ENCODE measurements at regions not wholly inside any gene's neighbourhood (a gene's known extent, or its start where the extent isn't known, plus 50 kb on each side); places are given as distances from the start of the nearest gene placed in this dataset.

DNA sequence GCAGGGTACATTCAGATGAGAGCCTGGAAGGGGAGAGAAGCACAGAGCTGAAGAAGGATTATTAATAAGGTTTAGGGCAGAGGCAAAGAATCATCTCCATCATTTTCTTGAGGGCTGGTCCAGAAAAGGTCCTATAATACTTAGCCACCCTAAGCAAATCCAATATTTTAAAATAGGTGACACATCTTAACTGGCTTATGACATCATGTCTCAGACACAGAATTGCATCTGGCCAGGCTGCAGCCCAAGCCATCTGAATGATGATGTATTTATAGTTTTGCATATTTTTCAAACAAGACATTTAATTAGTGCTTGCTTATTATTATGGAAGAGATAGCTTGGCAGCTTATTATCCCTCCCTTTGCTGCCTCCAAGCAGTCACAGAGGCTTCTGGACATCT lies 571.3 kb downstream of the SUCLG1 start:
- no peak for ATAC-seq
- no peak overlapping the region for H3K4me3 ChIP-seq
- TF ChIP-seq TBL1XR1 (IDR thresholded peaks at IDR 0.05; ENCODE audit: low read depth, low read length) = no peak
- TF ChIP-seq SUZ12 (IDR thresholded peaks at IDR 0.05; ENCODE audit: unreplicated experiment) = no peak
- no peak for TF ChIP-seq TARDBP (IDR thresholded peaks at IDR 0.05; ENCODE audit: borderline replicate concordance)
- no peak for TF ChIP-seq MYC (IDR thresholded peaks at IDR 0.05; ENCODE audit: insufficient read depth, insufficient read length, insufficient replicate concordance, low read length, severe bottlenecking)
- no peak for TF ChIP-seq JUND (IDR thresholded peaks at IDR 0.05; ENCODE audit: low read depth, low read length)
- TF ChIP-seq NRF1 (conservative IDR thresholded peaks at IDR 0.05; ENCODE audit: low read depth, low read length) = no peak
- TF ChIP-seq, protein P1, sequence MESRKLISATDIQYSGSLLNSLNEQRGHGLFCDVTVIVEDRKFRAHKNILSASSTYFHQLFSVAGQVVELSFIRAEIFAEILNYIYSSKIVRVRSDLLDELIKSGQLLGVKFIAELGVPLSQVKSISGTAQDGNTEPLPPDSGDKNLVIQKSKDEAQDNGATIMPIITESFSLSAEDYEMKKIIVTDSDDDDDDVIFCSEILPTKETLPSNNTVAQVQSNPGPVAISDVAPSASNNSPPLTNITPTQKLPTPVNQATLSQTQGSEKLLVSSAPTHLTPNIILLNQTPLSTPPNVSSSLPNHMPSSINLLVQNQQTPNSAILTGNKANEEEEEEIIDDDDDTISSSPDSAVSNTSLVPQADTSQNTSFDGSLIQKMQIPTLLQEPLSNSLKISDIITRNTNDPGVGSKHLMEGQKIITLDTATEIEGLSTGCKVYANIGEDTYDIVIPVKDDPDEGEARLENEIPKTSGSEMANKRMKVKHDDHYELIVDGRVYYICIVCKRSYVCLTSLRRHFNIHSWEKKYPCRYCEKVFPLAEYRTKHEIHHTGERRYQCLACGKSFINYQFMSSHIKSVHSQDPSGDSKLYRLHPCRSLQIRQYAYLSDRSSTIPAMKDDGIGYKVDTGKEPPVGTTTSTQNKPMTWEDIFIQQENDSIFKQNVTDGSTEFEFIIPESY (IDR thresholded peaks at IDR 0.05) = no peak
- no peak for TF ChIP-seq ESRRA (IDR thresholded peaks at IDR 0.05; ENCODE audit: low read length)
- TF ChIP-seq STAT1 (conservative IDR thresholded peaks at IDR 0.05) = no peak
- TF ChIP-seq ZNF274 (IDR thresholded peaks at IDR 0.05; ENCODE audit: insufficient read depth, insufficient read length) = no peak
- TF ChIP-seq TCF3 (IDR thresholded peaks at IDR 0.05; ENCODE audit: borderline replicate concordance, insufficient read depth, low read depth, low read length) = no peak
- no peak for TF ChIP-seq EZH2 (IDR thresholded peaks at IDR 0.05; ENCODE audit: borderline replicate concordance, control insufficient read depth, low read depth, low read length)
- TF ChIP-seq DPF2 (IDR thresholded peaks at IDR 0.05) = no peak
- TF ChIP-seq SPI1 (IDR thresholded peaks at IDR 0.05; ENCODE audit: borderline replicate concordance, insufficient read depth, low read depth, low read length) = no peak

More for the DNA sequence above, 571.3 kb downstream of the SUCLG1 start:
- Histone ChIP-seq H3K36me3 (ENCODE audit: control insufficient read depth in 2 of 2, insufficient read depth in 2 of 2, low read length in 1 of 2) (no peaks in the 10 kb centered on the region), H3K9me3 (replicated peaks; ENCODE audit: control insufficient read depth, insufficient read depth, low read length) (no peaks in the 10 kb centered on the region), H2AFZ (ENCODE audit: control insufficient read depth, low read depth, low read length) (no peak overlapping the region), H3K27ac (ENCODE audit: control insufficient read depth, insufficient read depth) (no peak overlapping the region), H4K20me1 (ENCODE audit: control insufficient read depth, insufficient read depth) (no peaks in the 10 kb centered on the region), H3K4me2 (ENCODE audit: control insufficient read depth, insufficient read depth) (no peak overlapping the region), H3K4me1 (ENCODE audit: control insufficient read depth, insufficient read depth, low read length) (no peaks in the 10 kb centered on the region), H3K27me3 (replicated peaks in 1 of 2; ENCODE audit: control insufficient read depth in 2 of 2, insufficient read depth in 2 of 2, low read length in 1 of 2) (no peaks in the 10 kb centered on the region), H3K79me2 (ENCODE audit: control insufficient read depth, insufficient read depth, low read length) (no peaks in the 10 kb centered on the region), H3K9ac (ENCODE audit: control insufficient read depth, insufficient read depth, low read length) (no peak overlapping the region)
- SMC1A ChIA-PET (ENCODE audit: uncharacterized antibody, unreplicated experiment) = no interaction called here
- BruUV-seq (replicated peaks) = no TSS peak
- RAD21 ChIA-PET (ENCODE audit: unreplicated experiment) = no interaction called here
- in situ Hi-C loops (cut with MboI) = no loop called here
- intact Hi-C loops (cut with micrococcal nuclease; ENCODE audit: unreplicated experiment) = no loop called here
- FAIRE-seq (no peak), DNase-seq (ENCODE audit: low read depth, low spot score) (no peak)
- CTCF ChIA-PET = no interaction called here
- POLR2A ChIA-PET = no interaction called here
